NCI-H526 treated with DMSO at 0.1 percent for 48 hours (cell line): ENCODE measurements at regions not wholly inside any gene's neighbourhood (a gene's known extent, or its start where the extent isn't known, plus 50 kb on each side); places are given as distances from the start of the nearest gene placed in this dataset.
"Not testable (repeated sequence)": the region's sequence is repeated elsewhere in the genome, so short reads cannot be mapped to it uniquely, and the experiment has no call there.

ENCODE experiments used
- DNase-seq: peaks from one replicate; lab custom pipeline; 2025; lab: John Stamatoyannopoulos, UW

- DNase-seq = no peak
Observed at GRCh38 chr3:76199382-76199781, 414.0 kb upstream of the ZNF717 start.

GRCh38 chr3:76203578-76203977 is 418.2 kb upstream of the ZNF717 start:
- no peak for DNase-seq

GRCh38 chr3:76206346-76206745 is 421.0 kb upstream of the ZNF717 start:
- no peak for DNase-seq

GRCh38 chr3:76212679-76213078 is 427.3 kb upstream of the ZNF717 start:
- no peak for DNase-seq

- no peak for DNase-seq
Observed at GRCh38 chr3:76222201-76222600, 436.9 kb upstream of the ZNF717 start.

GRCh38 chr3:76231258-76231657 is 445.9 kb upstream of the ZNF717 start:
- DNase-seq = no peak

- no peak for DNase-seq
Observed at GRCh38 chr3:76242886-76243753, 457.8 kb upstream of the ZNF717 start.

- no peak for DNase-seq
Observed at GRCh38 chr3:76245073-76245472, 459.7 kb upstream of the ZNF717 start.

- DNase-seq = no peak
Observed at GRCh38 chr3:76245622-76246021, 460.3 kb upstream of the ZNF717 start.

GRCh38 chr3:76264496-76264895 is 479.1 kb upstream of the ZNF717 start:
- no peak for DNase-seq

- DNase-seq = no peak
Observed at GRCh38 chr3:76264911-76265310, 479.6 kb upstream of the ZNF717 start.

- no peak for DNase-seq
Observed at GRCh38 chr3:76266511-76266910, 481.2 kb upstream of the ZNF717 start.

GRCh38 chr3:76267851-76268380 is 482.6 kb upstream of the ZNF717 start:
- DNase-seq = no peak

GRCh38 chr3:76293856-76294255 is 508.5 kb upstream of the ZNF717 start:
- DNase-seq = no peak

- no peak for DNase-seq
Observed at GRCh38 chr3:76300746-76301145, 515.4 kb upstream of the ZNF717 start.

- DNase-seq = no peak
Observed at GRCh38 chr3:76307556-76307955, 522.2 kb upstream of the ZNF717 start.

- no peak for DNase-seq
Observed at GRCh38 chr3:76308541-76308940, 523.2 kb upstream of the ZNF717 start.

GRCh38 chr3:76310089-76310488 is 524.7 kb upstream of the ZNF717 start:
- no peak for DNase-seq

GRCh38 chr3:76310667-76311066 is 525.3 kb upstream of the ZNF717 start:
- DNase-seq = no peak

- no peak for DNase-seq
Observed at GRCh38 chr3:76311941-76312340, 526.6 kb upstream of the ZNF717 start.

GRCh38 chr3:76315906-76316305 is 530.6 kb upstream of the ZNF717 start:
- not testable (repeated sequence) for DNase-seq

- no peak for DNase-seq
Observed at GRCh38 chr3:76321614-76322013, 536.3 kb upstream of the ZNF717 start.

GRCh38 chr3:76324101-76324500 is 538.8 kb upstream of the ZNF717 start:
- no peak for DNase-seq

GRCh38 chr3:76345878-76346277 is 560.5 kb upstream of the ZNF717 start:
- no peak for DNase-seq
